K562 (cell line): ENCODE measurements at regions not wholly inside any gene's neighbourhood (a gene's known extent, or its start where the extent isn't known, plus 50 kb on each side); places are given as distances from the start of the nearest gene placed in this dataset.

Experiments
- ATAC-seq: fragments of 200-7000 bp; cut with Tn5 transposase; 3 replicates; pipeline ENCODE4 v1.9.1; 2020; ENCODE audit warnings: moderate library complexity
- BruUV-seq: library from RNA; stranded (reverse); fragments of 400-500 nt; replicated peaks from 2 replicates; lab custom pipeline; 2021; lab: Mats Ljungman, UMichigan
- CTCF ChIA-PET: fragments of 300-600 bp; formaldehyde crosslinking; extraction: SDS; loops from one replicate; lab custom pipeline; 2021; ENCODE audit warnings: low intra/inter-chr PET ratio; lab: Yijun Ruan, JAX
- POLR2A ChIA-PET: fragments of 300-600, 350-650 bp; sonication (Branson Sonifier 250); formaldehyde crosslinking; extraction: SDS; loops from one replicate; lab custom pipeline; 2021; ENCODE audit warnings: antibody characterized with exemption, inconsistent platforms; lab: Yijun Ruan, JAX
- DNase-seq, 4 experiments: peaks; one replicate each; pipeline versions ENCODE4 v3.0.0 to v3.0.0-alpha.2; 2011 to 2018; ENCODE audit warnings: low spot score in 3 of 4, mixed read lengths in 3 of 4; ENCODE audit errors: extremely low read depth in 1 of 4
- FAIRE-seq: peaks from 2 replicates; lab custom pipeline; 2011; peaks lifted over from hg19 to GRCh38; lab: Jason Lieb, UNC
- H2AFZ ChIP-seq: 2 replicates; pipeline ENCODE4 v1.6.0; 2011; ENCODE audit warnings: low read depth, low read length, control low read depth, inconsistent platforms
- H3K27ac ChIP-seq: fragments of 200-600 bp; 3 replicates; pipeline ENCODE4 v1.8.0; 2011; ENCODE audit warnings: low read depth, mild to moderate bottlenecking, control low read depth, inconsistent platforms, low read length, moderate library complexity, mixed read lengths; ENCODE audit errors: extremely low read depth
- H3K27me3 ChIP-seq, 2 experiments: fragments of 300-600 bp in 1 of 2; 2 replicates in 1 of 2; 3 replicates in 1 of 2; pipeline versions ENCODE4 v1.6.0 to v1.8.0; 2011; ENCODE audit warnings: inconsistent platforms in 2 of 2, low read length in 2 of 2, mild to moderate bottlenecking in 1 of 2, mixed read lengths in 1 of 2, moderate library complexity in 1 of 2; ENCODE audit not compliant: control insufficient read depth in 2 of 2, insufficient read depth in 2 of 2
- H3K36me3 ChIP-seq: fragments of 300-600 bp; 3 replicates; pipeline ENCODE4 v1.8.0; 2011; ENCODE audit warnings: mild to moderate bottlenecking, low read length, inconsistent platforms; ENCODE audit not compliant: control insufficient read depth, insufficient read depth
- H3K4me1 ChIP-seq, 2 experiments: fragments of 200-600 bp in 1 of 2; replicated peaks in 1 of 2; 2 replicates in 1 of 2; 3 replicates in 1 of 2; pipeline versions ENCODE4 v1.5.1 to v1.8.0; 2011; ENCODE audit warnings: inconsistent platforms in 2 of 2, low read length in 2 of 2, mild to moderate bottlenecking in 1 of 2, mixed read lengths in 1 of 2, moderate library complexity in 1 of 2; ENCODE audit not compliant: control insufficient read depth in 2 of 2, insufficient read depth in 2 of 2
- H3K4me2 ChIP-seq: 2 replicates; pipeline ENCODE4 v1.6.1; 2011; ENCODE audit warnings: low read length, control low read depth, inconsistent platforms, mixed read lengths; ENCODE audit not compliant: insufficient read depth
- H3K4me3 ChIP-seq: fragments of 200-600 bp; sonication (generic), shearing (Covaris generic); 2 replicates; pipeline ENCODE4 v1.5.1; 2016; ENCODE audit warnings: control low read depth, inconsistent platforms
- H3K79me2 ChIP-seq: fragments of 200-600 bp; 3 replicates; pipeline ENCODE4 v1.8.0; 2011; ENCODE audit warnings: low read length, inconsistent platforms; ENCODE audit not compliant: control insufficient read depth, insufficient read depth
- H3K9ac ChIP-seq, 2 experiments: 2 replicates each; pipeline versions ENCODE4 v1.6.0 to v1.6.1; 2011; ENCODE audit warnings: low read depth in 2 of 2, low read length in 2 of 2, control low read depth in 1 of 2, inconsistent platforms in 1 of 2, mild to moderate bottlenecking in 1 of 2, mixed read lengths in 1 of 2; ENCODE audit not compliant: insufficient read depth in 1 of 2
- H3K9me1 ChIP-seq: one replicate; pipeline ENCODE4 v1.6.0; 2011; ENCODE audit warnings: inconsistent platforms, mild to moderate bottlenecking, low read length, moderate library complexity; ENCODE audit not compliant: control insufficient read depth, insufficient read depth
- H3K9me3 ChIP-seq: replicated peaks from 2 replicates; pipeline ENCODE4 v1.5.1; 2011; ENCODE audit warnings: low read depth, low read length, inconsistent platforms; ENCODE audit not compliant: control insufficient read depth, insufficient read depth
- H4K20me1 ChIP-seq: replicated peaks from 2 replicates; pipeline ENCODE4 v1.6.1; 2011; ENCODE audit warnings: low read length, inconsistent platforms, mixed read lengths; ENCODE audit not compliant: control insufficient read depth, insufficient read depth
- BRCA1 ChIP-seq, 2 experiments: fragments of 450-650 bp in 1 of 2; sonication (generic) in 1 of 2; formaldehyde crosslinking in 1 of 2; IDR thresholded peaks; 2 replicates each; pipeline versions ENCODE4 v1.5.0 to v1.6.1; 2017 to 2020; ENCODE audit warnings: mild to moderate bottlenecking in 1 of 2, missing genetic modification reagents in 1 of 2
- CAMTA2 ChIP-seq: fragments of 250-450 bp; sonication (Bioruptor Pico); conservative IDR thresholded peaks from 2 replicates; pipeline ENCODE4 v1.5.1; 2022
- HDAC8 ChIP-seq: fragments of 450-650 bp; IDR thresholded peaks from 2 replicates; pipeline ENCODE4 v1.6.1; 2016; ENCODE audit warnings: mild to moderate bottlenecking, missing genetic modification characterization, moderate library complexity, missing compliant biosample characterization
- KAT7 ChIP-seq: sonication (generic); formaldehyde crosslinking; IDR thresholded peaks from 2 replicates; pipeline ENCODE4 v1.8.0; 2022; ENCODE audit warnings: missing genetic modification reagents, mild to moderate bottlenecking, borderline replicate concordance
- MYBL2 ChIP-seq, 2 experiments: fragments of 450-650 bp in 1 of 2; sonication (generic) in 1 of 2; formaldehyde crosslinking in 1 of 2; IDR thresholded peaks; 2 replicates each; pipeline versions ENCODE4 v1.6.1 to v1.8.1; 2017 to 2022; ENCODE audit warnings: borderline replicate concordance in 1 of 2, inconsistent platforms in 1 of 2, low read depth in 1 of 2, mild to moderate bottlenecking in 1 of 2, missing genetic modification reagents in 1 of 2, moderate library complexity in 1 of 2
- NR1H2 ChIP-seq: sonication (generic); formaldehyde crosslinking; IDR thresholded peaks from 2 replicates; pipeline ENCODE4 v1.4.0; 2020; ENCODE audit warnings: mild to moderate bottlenecking, missing genetic modification reagents
- POLR2AphosphoS2 ChIP-seq: IDR thresholded peaks from 2 replicates; pipeline ENCODE4 v1.6.1; 2012; ENCODE audit warnings: low read length, improper control_type of control experiment
- ZNF311 ChIP-seq: fragments of 250-450 bp; sonication (Bioruptor Pico); IDR thresholded peaks from 2 replicates; pipeline ENCODE4 v1.4.0; 2020; ENCODE audit warnings: mild to moderate bottlenecking, moderate library complexity
- WGBS: fragments of 100-300 bp; shearing (Covaris generic); methylation state at CpG from one replicate; pipeline ENCODE4 v1.1.6; 2016; ENCODE audit warnings: low coverage, mixed read lengths; ENCODE audit not compliant: insufficient coverage; ENCODE audit errors: missing lambda C conversion rate; 5-methylcytosine and 5-hydroxymethylcytosine counted together
- in situ Hi-C: fragments of 300-500 bp; cut with MboI; formaldehyde crosslinking; loops from 4 replicates; pipeline ENCODE4 v1.15.0; 2018; ENCODE audit warnings: inconsistent platforms, mixed read lengths
- intact Hi-C: fragments of 100-400 bp; cut with micrococcal nuclease; formaldehyde crosslinking; loops from 2 replicates; pipeline ENCODE4 v1.14.2; 2022
- TF ChIP-seq, protein P1 (sequence below): fragments of 450-650 bp; IDR thresholded peaks from 2 replicates; pipeline ENCODE4 v1.6.1; 2016; ENCODE audit warnings: mild to moderate bottlenecking, moderate library complexity
- TF ChIP-seq, protein P2 (sequence below): fragments of 450-650 bp; IDR thresholded peaks from 2 replicates; pipeline ENCODE4 v1.7.0; 2016; ENCODE audit warnings: borderline replicate concordance

DNA sequence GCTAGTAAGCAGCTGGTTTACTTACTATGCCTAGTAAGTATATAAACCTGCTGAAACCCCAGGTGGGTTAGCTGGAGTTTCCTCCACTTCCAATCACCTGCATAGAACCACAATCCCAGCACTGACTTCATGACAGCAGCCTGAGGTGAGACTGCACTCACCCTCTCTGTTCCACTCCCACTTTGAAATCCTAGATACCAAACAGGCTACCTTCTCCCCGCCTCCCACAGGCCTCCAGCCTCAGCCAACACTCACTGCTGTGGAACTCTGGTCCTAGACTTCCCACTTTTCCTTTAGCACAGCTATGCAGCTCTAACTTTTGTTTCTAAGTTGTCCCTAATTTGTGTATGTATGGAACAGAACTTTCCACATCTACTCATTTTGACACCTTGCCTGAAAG is 149.7 kb upstream of the ARID1B start:
- no peak for DNase-seq
- Histone ChIP-seq H3K9me1 (no peaks in the 10 kb centered on the region), H3K4me3 (no peak overlapping the region), H3K9me3 (no peaks in the 10 kb centered on the region), H3K27me3 (peaks cover 16 to 21% of the 10 kb centered on the region in 2 experiments), H3K4me2 (no peak overlapping the region), H3K79me2 (no peaks in the 10 kb centered on the region), H2AFZ (no peak overlapping the region), H3K36me3 (no peaks in the 10 kb centered on the region), H4K20me1 (no peaks in the 10 kb centered on the region), H3K27ac (no peak overlapping the region), H3K4me1 (peaks cover 0 to 5% of the 10 kb centered on the region in 2 experiments; a peak in 1 of 5 replicates), H3K9ac (no peak overlapping the region)
- intact Hi-C loops = no loop called here
- FAIRE-seq = no peak
- 0% methylated on average over 1 of the region's 1 CpG for WGBS
- ATAC-seq = no peak
- in situ Hi-C loops = no loop called here
- POLR2A ChIA-PET = no interaction called here
- BruUV-seq = no TSS peak
- CTCF ChIA-PET = no interaction called here
- TF ChIP-seq CAMTA2 (no peak), NR1H2 (CRISPR knock-in tag) (no peak), MYBL2 (IDR thresholded peaks at IDR 0.05; ENCODE audit: low read depth) (no peak), MYBL2 (CRISPR knock-in tag; IDR thresholded peaks at IDR 0.05; ENCODE audit: borderline replicate concordance) (no peak), KAT7 (CRISPR knock-in tag) (no peak), HDAC8 (tag) (no peak), BRCA1 (IDR thresholded peaks at IDR 0.05) (no peak), BRCA1 (CRISPR knock-in tag; IDR thresholded peaks at IDR 0.05) (no peak), ZNF311 (CRISPR knock-in tag) (no peak), POLR2AphosphoS2 (no peak)
- TF ChIP-seq, protein P1, sequence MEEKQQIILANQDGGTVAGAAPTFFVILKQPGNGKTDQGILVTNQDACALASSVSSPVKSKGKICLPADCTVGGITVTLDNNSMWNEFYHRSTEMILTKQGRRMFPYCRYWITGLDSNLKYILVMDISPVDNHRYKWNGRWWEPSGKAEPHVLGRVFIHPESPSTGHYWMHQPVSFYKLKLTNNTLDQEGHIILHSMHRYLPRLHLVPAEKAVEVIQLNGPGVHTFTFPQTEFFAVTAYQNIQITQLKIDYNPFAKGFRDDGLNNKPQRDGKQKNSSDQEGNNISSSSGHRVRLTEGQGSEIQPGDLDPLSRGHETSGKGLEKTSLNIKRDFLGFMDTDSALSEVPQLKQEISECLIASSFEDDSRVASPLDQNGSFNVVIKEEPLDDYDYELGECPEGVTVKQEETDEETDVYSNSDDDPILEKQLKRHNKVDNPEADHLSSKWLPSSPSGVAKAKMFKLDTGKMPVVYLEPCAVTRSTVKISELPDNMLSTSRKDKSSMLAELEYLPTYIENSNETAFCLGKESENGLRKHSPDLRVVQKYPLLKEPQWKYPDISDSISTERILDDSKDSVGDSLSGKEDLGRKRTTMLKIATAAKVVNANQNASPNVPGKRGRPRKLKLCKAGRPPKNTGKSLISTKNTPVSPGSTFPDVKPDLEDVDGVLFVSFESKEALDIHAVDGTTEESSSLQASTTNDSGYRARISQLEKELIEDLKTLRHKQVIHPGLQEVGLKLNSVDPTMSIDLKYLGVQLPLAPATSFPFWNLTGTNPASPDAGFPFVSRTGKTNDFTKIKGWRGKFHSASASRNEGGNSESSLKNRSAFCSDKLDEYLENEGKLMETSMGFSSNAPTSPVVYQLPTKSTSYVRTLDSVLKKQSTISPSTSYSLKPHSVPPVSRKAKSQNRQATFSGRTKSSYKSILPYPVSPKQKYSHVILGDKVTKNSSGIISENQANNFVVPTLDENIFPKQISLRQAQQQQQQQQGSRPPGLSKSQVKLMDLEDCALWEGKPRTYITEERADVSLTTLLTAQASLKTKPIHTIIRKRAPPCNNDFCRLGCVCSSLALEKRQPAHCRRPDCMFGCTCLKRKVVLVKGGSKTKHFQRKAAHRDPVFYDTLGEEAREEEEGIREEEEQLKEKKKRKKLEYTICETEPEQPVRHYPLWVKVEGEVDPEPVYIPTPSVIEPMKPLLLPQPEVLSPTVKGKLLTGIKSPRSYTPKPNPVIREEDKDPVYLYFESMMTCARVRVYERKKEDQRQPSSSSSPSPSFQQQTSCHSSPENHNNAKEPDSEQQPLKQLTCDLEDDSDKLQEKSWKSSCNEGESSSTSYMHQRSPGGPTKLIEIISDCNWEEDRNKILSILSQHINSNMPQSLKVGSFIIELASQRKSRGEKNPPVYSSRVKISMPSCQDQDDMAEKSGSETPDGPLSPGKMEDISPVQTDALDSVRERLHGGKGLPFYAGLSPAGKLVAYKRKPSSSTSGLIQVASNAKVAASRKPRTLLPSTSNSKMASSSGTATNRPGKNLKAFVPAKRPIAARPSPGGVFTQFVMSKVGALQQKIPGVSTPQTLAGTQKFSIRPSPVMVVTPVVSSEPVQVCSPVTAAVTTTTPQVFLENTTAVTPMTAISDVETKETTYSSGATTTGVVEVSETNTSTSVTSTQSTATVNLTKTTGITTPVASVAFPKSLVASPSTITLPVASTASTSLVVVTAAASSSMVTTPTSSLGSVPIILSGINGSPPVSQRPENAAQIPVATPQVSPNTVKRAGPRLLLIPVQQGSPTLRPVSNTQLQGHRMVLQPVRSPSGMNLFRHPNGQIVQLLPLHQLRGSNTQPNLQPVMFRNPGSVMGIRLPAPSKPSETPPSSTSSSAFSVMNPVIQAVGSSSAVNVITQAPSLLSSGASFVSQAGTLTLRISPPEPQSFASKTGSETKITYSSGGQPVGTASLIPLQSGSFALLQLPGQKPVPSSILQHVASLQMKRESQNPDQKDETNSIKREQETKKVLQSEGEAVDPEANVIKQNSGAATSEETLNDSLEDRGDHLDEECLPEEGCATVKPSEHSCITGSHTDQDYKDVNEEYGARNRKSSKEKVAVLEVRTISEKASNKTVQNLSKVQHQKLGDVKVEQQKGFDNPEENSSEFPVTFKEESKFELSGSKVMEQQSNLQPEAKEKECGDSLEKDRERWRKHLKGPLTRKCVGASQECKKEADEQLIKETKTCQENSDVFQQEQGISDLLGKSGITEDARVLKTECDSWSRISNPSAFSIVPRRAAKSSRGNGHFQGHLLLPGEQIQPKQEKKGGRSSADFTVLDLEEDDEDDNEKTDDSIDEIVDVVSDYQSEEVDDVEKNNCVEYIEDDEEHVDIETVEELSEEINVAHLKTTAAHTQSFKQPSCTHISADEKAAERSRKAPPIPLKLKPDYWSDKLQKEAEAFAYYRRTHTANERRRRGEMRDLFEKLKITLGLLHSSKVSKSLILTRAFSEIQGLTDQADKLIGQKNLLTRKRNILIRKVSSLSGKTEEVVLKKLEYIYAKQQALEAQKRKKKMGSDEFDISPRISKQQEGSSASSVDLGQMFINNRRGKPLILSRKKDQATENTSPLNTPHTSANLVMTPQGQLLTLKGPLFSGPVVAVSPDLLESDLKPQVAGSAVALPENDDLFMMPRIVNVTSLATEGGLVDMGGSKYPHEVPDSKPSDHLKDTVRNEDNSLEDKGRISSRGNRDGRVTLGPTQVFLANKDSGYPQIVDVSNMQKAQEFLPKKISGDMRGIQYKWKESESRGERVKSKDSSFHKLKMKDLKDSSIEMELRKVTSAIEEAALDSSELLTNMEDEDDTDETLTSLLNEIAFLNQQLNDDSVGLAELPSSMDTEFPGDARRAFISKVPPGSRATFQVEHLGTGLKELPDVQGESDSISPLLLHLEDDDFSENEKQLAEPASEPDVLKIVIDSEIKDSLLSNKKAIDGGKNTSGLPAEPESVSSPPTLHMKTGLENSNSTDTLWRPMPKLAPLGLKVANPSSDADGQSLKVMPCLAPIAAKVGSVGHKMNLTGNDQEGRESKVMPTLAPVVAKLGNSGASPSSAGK = no peak
- TF ChIP-seq, protein P2, sequence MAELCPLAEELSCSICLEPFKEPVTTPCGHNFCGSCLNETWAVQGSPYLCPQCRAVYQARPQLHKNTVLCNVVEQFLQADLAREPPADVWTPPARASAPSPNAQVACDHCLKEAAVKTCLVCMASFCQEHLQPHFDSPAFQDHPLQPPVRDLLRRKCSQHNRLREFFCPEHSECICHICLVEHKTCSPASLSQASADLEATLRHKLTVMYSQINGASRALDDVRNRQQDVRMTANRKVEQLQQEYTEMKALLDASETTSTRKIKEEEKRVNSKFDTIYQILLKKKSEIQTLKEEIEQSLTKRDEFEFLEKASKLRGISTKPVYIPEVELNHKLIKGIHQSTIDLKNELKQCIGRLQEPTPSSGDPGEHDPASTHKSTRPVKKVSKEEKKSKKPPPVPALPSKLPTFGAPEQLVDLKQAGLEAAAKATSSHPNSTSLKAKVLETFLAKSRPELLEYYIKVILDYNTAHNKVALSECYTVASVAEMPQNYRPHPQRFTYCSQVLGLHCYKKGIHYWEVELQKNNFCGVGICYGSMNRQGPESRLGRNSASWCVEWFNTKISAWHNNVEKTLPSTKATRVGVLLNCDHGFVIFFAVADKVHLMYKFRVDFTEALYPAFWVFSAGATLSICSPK = no peak
